Large intestine (tissue), 3 donors: ENCODE measurements at regions not wholly inside any gene's neighbourhood (a gene's known extent, or its start where the extent isn't known, plus 50 kb on each side); places are given as distances from the start of the nearest gene placed in this dataset.

Experiments used
- DNase-seq, 2 donors: peaks; one replicate each; pipeline versions ENCODE4 v3.0.0 to v3.0.0-alpha.2; 2013
- H3K27ac ChIP-seq: one replicate; pipeline ENCODE4 v1.5.1; 2013; ENCODE audit warnings: low read length
- H3K27me3 ChIP-seq: 2 replicates; pipeline ENCODE4 v1.6.1; 2013; ENCODE audit warnings: low read length; ENCODE audit not compliant: control insufficient read depth, insufficient read depth
- H3K36me3 ChIP-seq: 2 replicates; pipeline ENCODE4 v1.6.1; 2013; ENCODE audit warnings: low read length; ENCODE audit not compliant: control insufficient read depth, insufficient read depth
- H3K4me1 ChIP-seq: one replicate; pipeline ENCODE4 v1.6.1; 2013; ENCODE audit warnings: low read length; ENCODE audit not compliant: control insufficient read depth, insufficient read depth
- H3K4me3 ChIP-seq: one replicate; pipeline ENCODE4 v1.5.1; 2013; ENCODE audit warnings: low read length
- H3K9me3 ChIP-seq: one replicate; pipeline ENCODE4 v1.6.1; 2013; ENCODE audit warnings: mild to moderate bottlenecking, low read depth, low read length, moderate library complexity; ENCODE audit not compliant: control insufficient read depth
- WGBS: methylation state at CpG from one replicate; pipeline ENCODE4 v1.1.5; 2013; ENCODE audit warnings: low lambda C conversion rate; ENCODE audit not compliant: insufficient coverage; 5-methylcytosine and 5-hydroxymethylcytosine counted together

DNA sequence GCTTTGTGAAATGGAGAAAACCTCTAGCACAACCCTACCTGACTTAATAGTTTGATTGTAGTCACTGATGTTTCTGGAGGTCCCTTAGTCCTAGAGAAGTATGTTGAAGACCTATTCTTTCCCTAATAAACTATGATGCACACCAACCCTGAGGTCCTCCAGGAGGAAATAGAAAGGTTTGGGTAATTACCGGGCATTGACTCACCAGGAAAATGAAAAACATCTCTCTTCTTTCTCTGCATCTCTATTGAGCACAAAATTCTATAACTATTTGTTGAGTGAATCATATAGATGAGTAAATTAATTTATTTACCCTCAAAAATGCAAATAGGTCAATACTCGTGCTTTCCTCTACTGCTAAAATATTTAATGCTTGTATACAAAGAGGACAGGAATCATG lies 582.4 kb upstream of the FAM241A start:
- DNase-seq: no peak
- 80% methylated on average over 1 of the region's 2 CpGs for WGBS
- no peaks in the 10 kb centered on the region for H3K36me3 ChIP-seq
- H3K27ac ChIP-seq: no peak overlapping the region
- H3K4me3 ChIP-seq: no peak overlapping the region
- no peaks in the 10 kb centered on the region for H3K27me3 ChIP-seq
- H3K4me1 ChIP-seq: no peaks in the 10 kb centered on the region
- H3K9me3 ChIP-seq: no peaks in the 10 kb centered on the region

DNA sequence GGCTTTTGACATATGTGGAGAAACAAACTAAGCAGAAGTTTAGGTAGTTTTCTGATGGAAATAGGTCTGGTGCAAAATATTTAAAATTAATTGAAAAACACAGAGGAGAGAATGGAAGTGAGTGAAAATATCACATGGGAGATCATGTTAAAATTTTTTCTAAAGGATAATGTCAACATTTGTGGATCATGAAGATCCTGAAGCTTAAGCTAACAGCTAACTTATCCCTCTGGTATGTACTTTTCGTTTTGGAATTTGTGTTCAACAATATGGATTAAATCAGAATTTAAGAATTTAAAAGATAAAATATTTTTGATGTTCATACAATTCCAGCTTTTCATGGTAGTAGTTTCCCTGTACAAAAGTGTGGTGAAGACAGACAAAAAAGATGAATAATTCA lies 572.8 kb upstream of the FAM241A start:
- no peak for DNase-seq
- no peaks in the 10 kb centered on the region for H3K27me3 ChIP-seq
- no peak overlapping the region for H3K27ac ChIP-seq
- H3K4me3 ChIP-seq: no peak overlapping the region
- 70% methylated on average over 1 of the region's 1 CpG for WGBS
- no peaks in the 10 kb centered on the region for H3K9me3 ChIP-seq
- no peaks in the 10 kb centered on the region for H3K4me1 ChIP-seq
- H3K36me3 ChIP-seq: no peaks in the 10 kb centered on the region

DNA sequence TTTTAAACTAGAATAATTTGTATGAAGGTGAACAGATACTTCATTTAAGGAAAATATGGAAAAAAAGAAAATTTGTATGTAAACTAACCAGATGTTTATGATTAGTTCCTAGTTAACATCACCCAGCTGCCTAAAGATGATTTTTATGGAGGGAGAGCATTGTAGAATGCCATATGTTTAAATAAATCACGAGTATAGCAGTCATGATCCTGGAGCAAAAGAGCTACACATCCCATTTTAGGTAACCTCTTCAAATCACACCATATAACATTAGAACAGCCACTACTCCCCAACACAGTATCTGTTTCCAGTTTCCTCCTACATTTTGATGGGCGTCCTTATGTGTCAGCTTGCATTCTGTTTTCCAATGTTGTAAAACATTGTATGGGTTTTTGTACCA lies 571.9 kb upstream of the FAM241A start:
- Histone ChIP-seq H3K4me3 (no peak overlapping the region), H3K36me3 (no peaks in the 10 kb centered on the region), H3K27ac (no peak overlapping the region), H3K4me1 (no peaks in the 10 kb centered on the region), H3K9me3 (no peaks in the 10 kb centered on the region), H3K27me3 (no peaks in the 10 kb centered on the region)
- no peak for DNase-seq
- no CpG with 5 or more reads among the region's 2 CpGs for WGBS

DNA sequence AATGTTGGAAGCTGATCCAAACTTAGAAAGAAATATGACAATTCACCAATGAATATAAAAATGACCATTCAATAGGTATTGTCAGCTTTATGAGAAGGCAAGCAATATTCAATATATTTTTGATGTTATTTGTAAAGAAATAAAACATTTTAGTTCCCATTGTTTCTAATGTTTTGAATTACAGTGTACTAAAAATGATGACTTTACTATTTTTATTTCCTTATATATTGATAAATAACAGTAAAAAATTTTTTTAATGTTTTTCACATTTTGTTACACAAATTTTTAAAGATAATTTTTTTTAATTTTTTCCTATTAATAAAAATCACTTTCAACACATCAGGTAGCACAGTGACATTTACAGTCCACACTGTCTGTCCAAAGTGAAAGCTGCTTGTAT lies 565.5 kb upstream of the FAM241A start:
- Histone ChIP-seq H3K27me3 (no peaks in the 10 kb centered on the region), H3K4me1 (no peaks in the 10 kb centered on the region), H3K36me3 (no peaks in the 10 kb centered on the region), H3K4me3 (no peak overlapping the region), H3K27ac (no peak overlapping the region), H3K9me3 (peaks cover 2% of the 10 kb centered on the region)
- no peak for DNase-seq

DNA sequence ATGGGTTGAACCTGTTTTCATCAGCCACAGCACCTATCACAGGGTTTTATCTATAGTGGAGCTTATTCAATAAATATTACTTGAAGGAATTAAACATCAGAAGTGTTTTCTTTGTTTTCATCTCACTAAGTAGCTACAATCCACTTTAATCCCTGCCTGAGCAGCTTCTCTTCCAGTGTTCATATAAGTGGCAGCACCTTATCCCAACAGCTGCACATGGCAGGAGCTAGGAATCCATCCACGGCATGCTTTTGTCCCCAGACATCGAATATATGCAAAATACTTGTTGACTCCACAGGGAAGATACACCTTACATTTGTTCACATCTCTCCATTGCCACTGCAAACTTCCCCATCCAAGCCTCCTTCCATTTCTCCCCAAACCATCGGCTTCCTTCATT lies 549.8 kb upstream of the FAM241A start:
- Histone ChIP-seq H3K36me3 (no peaks in the 10 kb centered on the region), H3K4me1 (no peaks in the 10 kb centered on the region), H3K27me3 (no peaks in the 10 kb centered on the region), H3K9me3 (no peaks in the 10 kb centered on the region), H3K4me3 (no peak overlapping the region), H3K27ac (no peak overlapping the region)
- no peak for DNase-seq
- WGBS: 75% methylated on average over 1 of the region's 3 CpGs

DNA sequence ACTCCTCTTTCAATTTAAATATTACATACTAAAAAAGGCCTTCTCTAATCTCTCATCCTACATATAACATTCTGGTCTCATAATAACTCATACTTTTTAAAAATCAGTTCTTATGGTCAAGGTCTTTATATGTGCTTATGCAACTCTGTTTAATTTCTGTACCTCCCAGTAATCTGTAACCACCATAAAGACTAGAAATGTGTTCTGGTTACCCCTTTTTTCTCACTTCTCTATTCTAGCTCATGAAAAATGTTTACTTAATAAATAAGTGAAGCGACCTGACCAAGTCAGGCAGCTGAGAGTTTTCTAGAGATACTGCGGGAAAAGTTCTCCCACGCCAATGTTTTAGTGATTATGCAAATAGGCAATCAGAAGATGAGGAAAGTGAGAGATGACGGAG lies 548.8 kb upstream of the FAM241A start:
- Histone ChIP-seq H3K4me3 (no peak overlapping the region), H3K4me1 (no peaks in the 10 kb centered on the region), H3K27ac (no peak overlapping the region), H3K27me3 (no peaks in the 10 kb centered on the region), H3K36me3 (no peaks in the 10 kb centered on the region), H3K9me3 (no peaks in the 10 kb centered on the region)
- 95% methylated on average over 3 of the region's 4 CpGs for WGBS
- DNase-seq: no peak

DNA sequence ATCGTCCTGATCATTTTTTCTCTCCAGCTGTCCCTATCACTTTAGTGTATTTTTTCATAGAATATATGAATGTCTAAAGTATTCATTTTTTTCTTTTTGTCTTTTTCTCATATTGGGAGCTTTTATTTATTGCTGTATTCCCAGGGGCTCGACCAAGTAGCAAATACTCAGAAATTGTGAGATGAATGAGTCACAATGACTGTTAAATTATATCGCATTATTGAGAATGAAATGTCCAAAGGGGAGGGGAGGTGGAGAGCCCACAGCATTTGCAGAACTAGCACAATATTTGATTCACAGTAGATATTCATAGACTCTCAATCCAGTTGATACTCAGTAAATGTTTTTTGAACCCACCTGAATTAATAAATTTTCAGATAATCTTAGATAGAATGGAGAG lies 543.6 kb upstream of the FAM241A start:
- Histone ChIP-seq H3K4me3 (no peak overlapping the region), H3K36me3 (no peaks in the 10 kb centered on the region), H3K27ac (no peak overlapping the region), H3K4me1 (no peaks in the 10 kb centered on the region), H3K9me3 (no peaks in the 10 kb centered on the region), H3K27me3 (no peaks in the 10 kb centered on the region)
- 67% methylated on average over 1 of the region's 3 CpGs for WGBS
- no peak for DNase-seq

DNA sequence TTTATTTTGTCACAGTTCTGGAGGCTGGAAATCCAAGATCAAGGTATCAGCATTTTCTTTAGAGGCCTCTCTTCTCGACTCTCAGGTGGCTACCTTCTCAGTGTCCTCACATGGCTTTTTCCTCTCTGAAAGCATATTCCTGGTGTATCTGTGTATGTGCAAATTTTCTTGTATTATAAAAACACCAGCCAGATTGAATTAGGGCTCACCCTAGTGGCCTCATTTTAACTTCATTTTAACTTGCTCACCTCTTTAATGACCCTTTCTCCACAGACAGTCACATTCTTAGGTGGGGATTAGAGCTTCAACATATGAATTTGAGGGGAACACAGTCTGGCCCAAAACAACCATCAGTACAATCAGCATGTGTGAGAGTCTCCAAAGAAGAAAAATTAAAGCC lies 542.4 kb upstream of the FAM241A start:
- H3K4me1 ChIP-seq: no peaks in the 10 kb centered on the region
- no peaks in the 10 kb centered on the region for H3K27me3 ChIP-seq
- no peaks in the 10 kb centered on the region for H3K36me3 ChIP-seq
- no peaks in the 10 kb centered on the region for H3K9me3 ChIP-seq
- no peak overlapping the region for H3K4me3 ChIP-seq
- no peak overlapping the region for H3K27ac ChIP-seq
- DNase-seq: no peak
- WGBS: no CpG with 5 or more reads among the region's 1 CpG

DNA sequence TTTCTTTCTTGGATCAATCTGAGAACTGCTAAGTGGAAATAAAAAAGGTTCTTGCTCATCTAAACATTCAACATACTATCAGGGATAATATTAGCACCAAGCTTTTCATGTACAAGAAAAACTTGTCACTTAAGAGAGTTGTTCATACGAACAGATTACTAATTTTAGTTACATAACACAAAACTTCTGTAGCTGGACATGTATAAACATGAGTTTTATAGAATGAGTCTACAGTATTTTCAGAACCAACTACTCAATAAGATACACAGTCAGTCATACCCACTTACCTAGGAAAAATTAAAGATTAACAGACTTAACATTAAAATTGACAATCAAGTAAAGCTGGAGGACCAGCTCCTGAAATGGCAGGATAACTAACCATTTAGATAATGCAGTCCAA lies 540.1 kb upstream of the FAM241A start:
- Histone ChIP-seq H3K9me3 (no peaks in the 10 kb centered on the region), H3K27ac (no peak overlapping the region), H3K36me3 (no peaks in the 10 kb centered on the region), H3K27me3 (no peaks in the 10 kb centered on the region), H3K4me1 (no peaks in the 10 kb centered on the region), H3K4me3 (no peak overlapping the region)
- 83% methylated on average over 1 of the region's 1 CpG for WGBS
- DNase-seq: no peak

DNA sequence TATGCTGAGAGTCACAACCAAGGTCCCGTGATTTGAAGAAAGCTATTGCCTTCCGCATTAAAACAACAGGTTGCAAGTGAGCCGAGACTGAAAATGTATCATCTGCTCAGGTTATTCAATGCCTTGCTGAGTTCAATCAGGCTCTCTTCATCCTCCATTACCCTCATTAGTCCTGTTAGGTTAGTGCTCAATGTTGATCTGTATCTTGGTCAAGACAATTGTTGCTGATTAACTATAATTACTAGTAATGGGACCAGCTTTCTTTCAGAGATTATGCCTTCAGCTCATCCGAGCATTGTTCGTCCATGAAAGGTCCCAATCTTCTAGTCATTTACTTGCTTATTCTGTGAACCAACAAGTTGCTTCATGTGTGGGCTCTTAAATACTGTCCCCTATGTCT lies 534.6 kb upstream of the FAM241A start:
- Histone ChIP-seq H3K4me3 (no peak overlapping the region), H3K9me3 (no peaks in the 10 kb centered on the region), H3K4me1 (no peaks in the 10 kb centered on the region), H3K27me3 (no peaks in the 10 kb centered on the region), H3K36me3 (no peaks in the 10 kb centered on the region), H3K27ac (no peak overlapping the region)
- no peak for DNase-seq
- 88% methylated on average over 2 of the region's 5 CpGs for WGBS

DNA sequence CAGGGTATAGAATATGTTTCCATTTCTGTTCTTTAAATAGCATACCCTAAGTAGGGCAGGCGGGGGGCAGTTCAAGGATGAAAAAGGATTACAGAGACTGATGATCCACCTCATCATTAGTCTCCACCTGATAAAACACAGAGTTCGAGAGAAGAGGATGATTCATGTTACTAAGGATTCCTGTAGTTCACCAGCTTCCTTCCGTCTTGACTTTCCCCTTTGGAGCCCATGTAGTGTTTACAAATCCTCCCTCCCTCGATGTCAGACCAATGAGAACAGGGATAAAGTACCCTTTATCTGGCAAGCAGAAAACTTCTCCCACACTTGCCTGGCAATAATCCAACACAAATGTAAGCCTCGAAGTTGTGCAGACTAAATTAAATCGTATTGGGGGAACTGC lies 526.3 kb upstream of the FAM241A start:
- H3K4me1 ChIP-seq: no peaks in the 10 kb centered on the region
- whole genome bisulfite sequencing: no CpG with 5 or more reads among the region's 6 CpGs
- no peaks in the 10 kb centered on the region for H3K27me3 ChIP-seq
- no peak overlapping the region for H3K27ac ChIP-seq
- H3K9me3 ChIP-seq: no peaks in the 10 kb centered on the region
- H3K4me3 ChIP-seq: no peak overlapping the region
- no peaks in the 10 kb centered on the region for H3K36me3 ChIP-seq
- no peak for DNase-seq
